B cell (primary cell): ENCODE measurements at regions not wholly inside any gene's neighbourhood (a gene's known extent, or its start where the extent isn't known, plus 50 kb on each side); places are given as distances from the start of the nearest gene placed in this dataset.

ENCODE experiments used
- EZH2 ChIP-seq: IDR thresholded peaks from 2 replicates; pipeline ENCODE4 v1.6.1; 2012; ENCODE audit warnings: borderline replicate concordance, low read depth, mild to moderate bottlenecking, moderate library complexity, low read length; ENCODE audit not compliant: insufficient read depth, poor library complexity, severe bottlenecking
- TF ChIP-seq, protein P1 (sequence below): fragments of 200-600 bp; IDR thresholded peaks from one replicate; pipeline ENCODE4 v1.8.0; 2022; ENCODE audit warnings: antibody characterized with exemption, mild to moderate bottlenecking

GRCh38 chr4:10747186-10747585 lies 62.6 kb upstream of the CLNK start:
- TF ChIP-seq, protein P1, sequence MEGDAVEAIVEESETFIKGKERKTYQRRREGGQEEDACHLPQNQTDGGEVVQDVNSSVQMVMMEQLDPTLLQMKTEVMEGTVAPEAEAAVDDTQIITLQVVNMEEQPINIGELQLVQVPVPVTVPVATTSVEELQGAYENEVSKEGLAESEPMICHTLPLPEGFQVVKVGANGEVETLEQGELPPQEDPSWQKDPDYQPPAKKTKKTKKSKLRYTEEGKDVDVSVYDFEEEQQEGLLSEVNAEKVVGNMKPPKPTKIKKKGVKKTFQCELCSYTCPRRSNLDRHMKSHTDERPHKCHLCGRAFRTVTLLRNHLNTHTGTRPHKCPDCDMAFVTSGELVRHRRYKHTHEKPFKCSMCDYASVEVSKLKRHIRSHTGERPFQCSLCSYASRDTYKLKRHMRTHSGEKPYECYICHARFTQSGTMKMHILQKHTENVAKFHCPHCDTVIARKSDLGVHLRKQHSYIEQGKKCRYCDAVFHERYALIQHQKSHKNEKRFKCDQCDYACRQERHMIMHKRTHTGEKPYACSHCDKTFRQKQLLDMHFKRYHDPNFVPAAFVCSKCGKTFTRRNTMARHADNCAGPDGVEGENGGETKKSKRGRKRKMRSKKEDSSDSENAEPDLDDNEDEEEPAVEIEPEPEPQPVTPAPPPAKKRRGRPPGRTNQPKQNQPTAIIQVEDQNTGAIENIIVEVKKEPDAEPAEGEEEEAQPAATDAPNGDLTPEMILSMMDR: no peak
- TF ChIP-seq EZH2: no peak
